Stimulated activated CD8-positive, alpha-beta memory T cell treated with anti-CD3 and anti-CD28 coated beads, Interleukin-4, amount 100 ng/mL, for 24 hours (primary cell): ENCODE measurements at regions not wholly inside any gene's neighbourhood (a gene's known extent, or its start where the extent isn't known, plus 50 kb on each side); places are given as distances from the start of the nearest gene placed in this dataset.

ENCODE experiments used
- DNase-seq: peaks from one replicate; pipeline ENCODE4 v3.0.0-alpha.2; 2020; ENCODE audit warnings: low read depth

GRCh38 chr9:109913461-109913810, 133.4 kb downstream of the PALM2AKAP2 start:
- DNase-seq: no peak

- no peak for DNase-seq
Measured at GRCh38 chr9:109914280-109915027, 134.5 kb downstream of the PALM2AKAP2 start.

GRCh38 chr9:109916316-109916715, 136.3 kb downstream of the PALM2AKAP2 start:
- no peak for DNase-seq

GRCh38 chr9:109918339-109919163, 138.6 kb downstream of the PALM2AKAP2 start:
- no peak for DNase-seq

- no peak for DNase-seq
Measured at GRCh38 chr9:109919736-109920408, 139.9 kb downstream of the PALM2AKAP2 start.

- DNase-seq: no peak
Measured at GRCh38 chr9:109922617-109923470, 142.8 kb downstream of the PALM2AKAP2 start.

- DNase-seq: no peak
Measured at GRCh38 chr9:109923471-109923760, 143.4 kb downstream of the PALM2AKAP2 start.

GRCh38 chr9:109923806-109924205, 143.8 kb downstream of the PALM2AKAP2 start:
- DNase-seq: no peak

- no peak for DNase-seq
Measured at GRCh38 chr9:109925799-109926198, 145.8 kb downstream of the PALM2AKAP2 start.

- no peak for DNase-seq
Measured at GRCh38 chr9:109926421-109926869, 146.4 kb downstream of the PALM2AKAP2 start.

- no peak for DNase-seq
Measured at GRCh38 chr9:109931623-109932022, 151.6 kb downstream of the PALM2AKAP2 start.

GRCh38 chr9:109934136-109934856, 154.3 kb downstream of the PALM2AKAP2 start:
- no peak for DNase-seq

GRCh38 chr9:109934857-109935215, 154.8 kb downstream of the PALM2AKAP2 start:
- no peak for DNase-seq

GRCh38 chr9:109935406-109936087, 155.5 kb downstream of the PALM2AKAP2 start:
- no peak for DNase-seq

GRCh38 chr9:109937861-109938453, 158.0 kb downstream of the PALM2AKAP2 start:
- no peak for DNase-seq

GRCh38 chr9:109939698-109940342, 159.8 kb downstream of the PALM2AKAP2 start:
- DNase-seq: no peak

- DNase-seq: no peak
Measured at GRCh38 chr9:109940561-109940960, 160.6 kb downstream of the PALM2AKAP2 start.

- DNase-seq: no peak
Measured at GRCh38 chr9:109941771-109942170, 161.8 kb downstream of the PALM2AKAP2 start.

GRCh38 chr9:109945573-109945972, 165.6 kb downstream of the PALM2AKAP2 start:
- DNase-seq: no peak

GRCh38 chr9:109948453-109948852, 168.5 kb downstream of the PALM2AKAP2 start:
- DNase-seq: no peak
